Spinal cord (tissue), 9 donors: ENCODE measurements at regions not wholly inside any gene's neighbourhood (a gene's known extent, or its start where the extent isn't known, plus 50 kb on each side); places are given as distances from the start of the nearest gene placed in this dataset.
A peak's percentile ranks its signal among the peaks of the same experiment; 100 is the strongest.
"Not testable (repeated sequence)": the region's sequence is repeated elsewhere in the genome, so short reads cannot be mapped to it uniquely, and the experiment has no call there.

ENCODE experiments used
- DNase-seq, 6 donors: peaks; one replicate each; pipeline versions ENCODE4 v3.0.0 to v3.0.0-alpha.2; 2013 to 2015; ENCODE audit warnings: low spot score in 6 of 6, low read depth in 4 of 6
- H3K27ac ChIP-seq: one replicate; pipeline ENCODE4 v1.5.1; 2013; ENCODE audit warnings: low read depth, low read length, control low read depth
- H3K27me3 ChIP-seq: one replicate; pipeline ENCODE4 v1.6.1; 2013; ENCODE audit warnings: low read length; ENCODE audit not compliant: control insufficient read depth, insufficient read depth
- H3K36me3 ChIP-seq: one replicate; pipeline ENCODE4 v1.6.1; 2013; ENCODE audit warnings: low read length; ENCODE audit not compliant: control insufficient read depth, insufficient read depth
- H3K4me1 ChIP-seq: one replicate; pipeline ENCODE4 v1.6.1; 2013; ENCODE audit warnings: low read length; ENCODE audit not compliant: control insufficient read depth, insufficient read depth
- H3K4me3 ChIP-seq: one replicate; pipeline ENCODE4 v1.5.1; 2013; ENCODE audit warnings: low read depth, low read length, control low read depth
- H3K9me3 ChIP-seq: one replicate; pipeline ENCODE4 v1.6.1; 2013; ENCODE audit warnings: low read length; ENCODE audit not compliant: control insufficient read depth, insufficient read depth
- WGBS: methylation state at CpG from one replicate; pipeline ENCODE4 v1.1.5; 2013; ENCODE audit warnings: missing lambda C conversion rate; ENCODE audit not compliant: insufficient coverage; 5-methylcytosine and 5-hydroxymethylcytosine counted together
- donor health status: healthy.

GRCh38 chr9:7507566-7508270, 291.9 kb downstream of the DMAC1 start:
- no peak for DNase-seq
- no peak overlapping the region for H3K4me3 ChIP-seq
- no peaks in the 10 kb centered on the region for H3K4me1 ChIP-seq
- H3K36me3 ChIP-seq = no peaks in the 10 kb centered on the region
- H3K27ac ChIP-seq = no peak overlapping the region
- H3K9me3 ChIP-seq = no peaks in the 10 kb centered on the region
- 70% methylated on average over 3 of the region's 7 CpGs for WGBS
- H3K27me3 ChIP-seq = no peaks in the 10 kb centered on the region

- Histone ChIP-seq H3K27ac (no peak overlapping the region), H3K9me3 (no peaks in the 10 kb centered on the region), H3K27me3 (no peaks in the 10 kb centered on the region), H3K4me3 (no peak overlapping the region), H3K36me3 (no peaks in the 10 kb centered on the region), H3K4me1 (no peaks in the 10 kb centered on the region)
- WGBS = no CpG with 5 or more reads among the region's 2 CpGs
- no peak for DNase-seq
Observed at GRCh38 chr9:7507026-7507425, 292.6 kb downstream of the DMAC1 start.

- Histone ChIP-seq H3K27me3 (no peaks in the 10 kb centered on the region), H3K36me3 (no peaks in the 10 kb centered on the region), H3K4me3 (no peak overlapping the region), H3K4me1 (no peaks in the 10 kb centered on the region), H3K9me3 (no peaks in the 10 kb centered on the region), H3K27ac (no peak overlapping the region)
- no peak for DNase-seq
- WGBS = no CpG with 5 or more reads among the region's 2 CpGs
Observed at GRCh38 chr9:7500521-7500920, 299.1 kb downstream of the DMAC1 start.

- no CpG with 5 or more reads among the region's 2 CpGs for WGBS
Observed at GRCh38 chr9:7491641-7492040, 307.9 kb downstream of the DMAC1 start.

GRCh38 chr9:7490317-7491108, 309.1 kb downstream of the DMAC1 start:
- Histone ChIP-seq H3K9me3 (no peaks in the 10 kb centered on the region), H3K36me3 (no peaks in the 10 kb centered on the region), H3K4me3 (no peak overlapping the region), H3K27ac (no peak overlapping the region), H3K27me3 (no peaks in the 10 kb centered on the region), H3K4me1 (no peaks in the 10 kb centered on the region)
- DNase-seq = no peak
- 100% methylated on average over 1 of the region's 4 CpGs for WGBS

More at GRCh38 chr9:7491641-7492040, 307.9 kb downstream of the DMAC1 start:
- DNase-seq = no peak
- Histone ChIP-seq H3K4me3 (no peak overlapping the region), H3K4me1 (no peaks in the 10 kb centered on the region), H3K27ac (no peak overlapping the region), H3K36me3 (no peaks in the 10 kb centered on the region), H3K9me3 (no peaks in the 10 kb centered on the region), H3K27me3 (no peaks in the 10 kb centered on the region)

- Histone ChIP-seq H3K36me3 (no peaks in the 10 kb centered on the region), H3K9me3 (no peaks in the 10 kb centered on the region), H3K27ac (no peak overlapping the region), H3K27me3 (no peaks in the 10 kb centered on the region), H3K4me1 (no peaks in the 10 kb centered on the region), H3K4me3 (no peak overlapping the region)
- DNase-seq = peak in 1 of 6 donors; percentile 45
- WGBS = 72% methylated on average over 2 of the region's 2 CpGs
Observed at GRCh38 chr9:7489036-7489435, 310.5 kb downstream of the DMAC1 start.

- DNase-seq = not testable (repeated sequence)
Observed at GRCh38 chr9:7484014-7484413, 315.6 kb downstream of the DMAC1 start.

GRCh38 chr9:7481570-7481969, 318.0 kb downstream of the DMAC1 start:
- Histone ChIP-seq H3K27me3 (no peaks in the 10 kb centered on the region), H3K4me3 (no peak overlapping the region), H3K9me3 (no peaks in the 10 kb centered on the region), H3K27ac (no peak overlapping the region), H3K4me1 (no peaks in the 10 kb centered on the region), H3K36me3 (no peaks in the 10 kb centered on the region)
- no peak for DNase-seq

More at GRCh38 chr9:7484014-7484413, 315.6 kb downstream of the DMAC1 start:
- H3K27me3 ChIP-seq, H3K4me3 ChIP-seq, H3K36me3 ChIP-seq, H3K4me1 ChIP-seq, H3K9me3 ChIP-seq, H3K27ac ChIP-seq: not testable (repeated sequence)
- WGBS = no CpG with 5 or more reads among the region's 1 CpG

GRCh38 chr9:7479300-7479699, 320.3 kb downstream of the DMAC1 start:
- H3K4me3 ChIP-seq = no peak overlapping the region
- no peaks in the 10 kb centered on the region for H3K27me3 ChIP-seq
- no peaks in the 10 kb centered on the region for H3K4me1 ChIP-seq
- 100% methylated on average over 1 of the region's 4 CpGs for WGBS
- H3K36me3 ChIP-seq = no peaks in the 10 kb centered on the region
- no peaks in the 10 kb centered on the region for H3K9me3 ChIP-seq
- H3K27ac ChIP-seq = no peak overlapping the region
- no peak for DNase-seq

- no peaks in the 10 kb centered on the region for H3K9me3 ChIP-seq
- peak in 1 of 6 donors; percentile 37 for DNase-seq
- H3K27ac ChIP-seq = no peak overlapping the region
- no peaks in the 10 kb centered on the region for H3K27me3 ChIP-seq
- WGBS = no CpG with 5 or more reads among the region's 2 CpGs
- H3K4me1 ChIP-seq = no peaks in the 10 kb centered on the region
- H3K4me3 ChIP-seq = no peak overlapping the region
- H3K36me3 ChIP-seq = no peaks in the 10 kb centered on the region
Observed at GRCh38 chr9:7478646-7479045, 320.9 kb downstream of the DMAC1 start.
